CD4-positive, alpha-beta T cell (primary cell): ENCODE measurements at regions not wholly inside any gene's neighbourhood (a gene's known extent, or its start where the extent isn't known, plus 50 kb on each side); places are given as distances from the start of the nearest gene placed in this dataset.

Experiments used
- ATAC-seq: fragments of 200-7000 bp; cut with Tn5 transposase; one replicate; pipeline ENCODE4 v1.10.0; 2022; ENCODE audit warnings: mild to moderate bottlenecking; ENCODE audit not compliant: poor library complexity
- CTCF ChIA-PET: fragments of 350-600 bp; sonication (Branson Sonifier 250); formaldehyde crosslinking; loops from one replicate; lab custom pipeline; 2021; ENCODE audit warnings: antibody characterized with exemption, inconsistent platforms; lab: Charles Lee
- POLR2A ChIA-PET: fragments of 350-600 bp; sonication (Branson Sonifier 250); formaldehyde crosslinking; loops from one replicate; lab custom pipeline; 2021; ENCODE audit warnings: antibody characterized with exemption, inconsistent platforms; lab: Charles Lee
- DNase-seq, 14 experiments: peaks; one replicate each; pipeline ENCODE4 v3.0.0-alpha.2; 2013 to 2020; ENCODE audit warnings: mixed read lengths in 2 of 14
- H3K27ac ChIP-seq, 2 donors: one replicate each; pipeline versions ENCODE4 v1.5.1 to v1.7.0; 2013; ENCODE audit warnings: low read length in 2 of 2, low read depth in 1 of 2, mild to moderate bottlenecking in 1 of 2
- H3K27me3 ChIP-seq, 2 experiments: 1 replicate in 1 of 2; 2 replicates in 1 of 2; pipeline versions ENCODE4 v1.6.1 to v1.7.0; 2013; ENCODE audit warnings: low read length in 2 of 2, control low read depth in 1 of 2, mild to moderate bottlenecking in 1 of 2, moderate library complexity in 1 of 2; ENCODE audit not compliant: insufficient read depth in 2 of 2, control insufficient read depth in 1 of 2
- H3K36me3 ChIP-seq: one replicate; pipeline ENCODE4 v1.6.1; 2013; ENCODE audit warnings: low read length, control low read depth; ENCODE audit not compliant: insufficient read depth
- H3K4me1 ChIP-seq: one replicate; pipeline ENCODE4 v1.6.1; 2013; ENCODE audit warnings: low read length, control low read depth; ENCODE audit not compliant: insufficient read depth
- H3K4me3 ChIP-seq: one replicate; pipeline ENCODE4 v1.5.1; 2013; ENCODE audit warnings: mild to moderate bottlenecking, low read length, moderate library complexity
- H3K9me3 ChIP-seq, 2 experiments: 1 replicate in 1 of 2; 2 replicates in 1 of 2; pipeline versions ENCODE4 v1.6.1 to v1.7.0; 2013; ENCODE audit warnings: low read length in 2 of 2, mild to moderate bottlenecking in 2 of 2, control low read depth in 1 of 2, moderate library complexity in 1 of 2; ENCODE audit not compliant: control insufficient read depth in 1 of 2, insufficient read depth in 1 of 2
- H3K27ac Mint-ChIP-seq: one replicate; pipeline ENCODE4 v1.8.0; 2020; ENCODE audit warnings: mixed read lengths
- H3K27me3 Mint-ChIP-seq: one replicate; pipeline ENCODE4 v1.8.0; 2021; ENCODE audit warnings: mixed read lengths
- H3K36me3 Mint-ChIP-seq: one replicate; pipeline ENCODE4 v1.8.0; 2021; ENCODE audit warnings: low read depth, mixed read lengths
- H3K4me1 Mint-ChIP-seq: one replicate; pipeline ENCODE4 v1.8.0; 2021; ENCODE audit warnings: low read depth, mixed read lengths
- H3K4me3 Mint-ChIP-seq: one replicate; pipeline ENCODE4 v1.8.0; 2020; ENCODE audit warnings: mild to moderate bottlenecking, mixed read lengths
- H3K9me3 Mint-ChIP-seq: one replicate; pipeline ENCODE4 v1.8.0; 2020; ENCODE audit warnings: mixed read lengths
- CTCF ChIP-seq: fragments of 200-600 bp; IDR thresholded peaks from one replicate; pipeline ENCODE4 v1.8.0; 2022; ENCODE audit warnings: antibody characterized with exemption, mild to moderate bottlenecking
- intact Hi-C, 2 experiments: fragments of 100-400 bp; cut with DNase I in 1 of 2; cut with micrococcal nuclease in 1 of 2; formaldehyde crosslinking; loops; one replicate each; pipeline versions ENCODE4 v1.15.1 to v1.9.0; 2023 to 2025; cut with DNase I, micrococcal nuclease

- peaks cover 51% of the 10 kb centered on the region for H3K27me3 Mint-ChIP-seq
- Histone ChIP-seq H3K4me3 (no peak overlapping the region), H3K36me3 (no peaks in the 10 kb centered on the region), H3K27ac (no peak overlapping the region), H3K4me1 (no peaks in the 10 kb centered on the region), H3K9me3 (no peaks in the 10 kb centered on the region), H3K27me3 (peaks cover 3 to 14% of the 10 kb centered on the region in 2 experiments)
- no peaks in the 10 kb centered on the region for H3K4me1 Mint-ChIP-seq
- intact Hi-C loops = no loop called here
- TF ChIP-seq CTCF = no peak
- no peak overlapping the region for H3K4me3 Mint-ChIP-seq
- no peaks in the 10 kb centered on the region for H3K36me3 Mint-ChIP-seq
- ChIA-PET CTCF (no interaction called here), POLR2A (no interaction called here)
- ATAC-seq = no peak
- no peaks in the 10 kb centered on the region for H3K9me3 Mint-ChIP-seq
- no peak for DNase-seq
- no peak overlapping the region for H3K27ac Mint-ChIP-seq
These were observed 71.4 kb downstream of the TLR4 start for GRCh38 chr9:117775591-117775990.

DNA sequence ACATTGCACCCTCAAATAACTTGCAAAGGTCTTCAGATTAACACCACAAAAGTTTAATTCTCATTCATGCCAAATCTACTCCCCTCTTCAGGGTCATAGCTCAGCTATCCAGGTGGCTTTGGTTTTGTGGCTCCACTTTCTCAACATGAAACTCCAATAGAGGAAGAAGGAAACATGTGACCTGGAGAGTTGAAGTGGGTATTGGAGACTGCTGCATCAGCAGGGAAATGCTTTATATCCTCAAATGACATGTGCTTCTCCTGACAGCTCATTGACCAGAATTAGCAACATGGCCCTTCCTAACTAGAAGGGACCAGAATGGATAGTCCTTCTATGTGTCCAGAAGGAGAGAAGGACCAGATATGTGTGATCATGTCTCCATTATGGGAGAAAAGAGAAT is 73.6 kb downstream of the TLR4 start:
- CTCF ChIA-PET = no interaction called here
- Histone ChIP-seq H3K4me1 (no peaks in the 10 kb centered on the region), H3K36me3 (no peaks in the 10 kb centered on the region), H3K4me3 (no peak overlapping the region), H3K27ac (no peak overlapping the region), H3K9me3 (no peaks in the 10 kb centered on the region), H3K27me3 (peaks cover 3 to 6% of the 10 kb centered on the region in 2 experiments)
- H3K4me3 Mint-ChIP-seq = no peak overlapping the region
- peaks cover 4% of the 10 kb centered on the region for H3K4me1 Mint-ChIP-seq
- H3K27me3 Mint-ChIP-seq = peaks cover 35% of the 10 kb centered on the region
- POLR2A ChIA-PET = no interaction called here
- H3K9me3 Mint-ChIP-seq = no peaks in the 10 kb centered on the region
- peak in 2 of 14 experiments; percentile 14 to 23 for DNase-seq
- no peaks in the 10 kb centered on the region for H3K36me3 Mint-ChIP-seq
- intact Hi-C loops = no loop called here
- no peak overlapping the region for H3K27ac Mint-ChIP-seq
- TF ChIP-seq CTCF = no peak
- ATAC-seq = no peak

DNA sequence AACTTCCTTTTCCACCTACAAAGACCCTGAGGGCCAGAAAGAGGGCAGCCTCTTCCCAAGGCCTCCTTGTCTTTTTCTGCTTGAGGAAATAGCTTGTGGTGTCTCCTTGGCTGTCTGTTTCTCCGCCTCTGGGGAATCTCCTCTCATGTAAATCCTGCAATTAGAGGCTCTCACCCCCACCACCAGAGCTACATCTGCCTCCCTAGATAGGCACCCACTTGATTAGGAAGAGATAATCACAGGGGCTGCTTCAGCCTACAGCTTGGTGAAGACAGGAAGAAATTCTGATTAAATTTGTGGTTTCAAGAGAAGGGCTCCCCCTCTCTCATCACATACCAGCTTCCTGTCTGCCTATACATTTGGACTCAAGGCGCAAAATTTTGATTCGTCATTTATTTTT is 75.6 kb downstream of the TLR4 start:
- Histone ChIP-seq H3K27ac (no peak overlapping the region), H3K27me3 (no peaks in the 10 kb centered on the region), H3K4me1 (peaks cover 8% of the 10 kb centered on the region), H3K9me3 (no peaks in the 10 kb centered on the region), H3K36me3 (no peaks in the 10 kb centered on the region), H3K4me3 (no peak overlapping the region)
- no peak for ATAC-seq
- ChIA-PET CTCF (no interaction called here), POLR2A (no interaction called here)
- Mint-ChIP-seq H3K36me3 (no peaks in the 10 kb centered on the region), H3K4me3 (no peak overlapping the region), H3K4me1 (peaks cover 4% of the 10 kb centered on the region), H3K27ac (no peak overlapping the region), H3K27me3 (peaks cover 24% of the 10 kb centered on the region), H3K9me3 (no peaks in the 10 kb centered on the region)
- TF ChIP-seq CTCF = no peak
- intact Hi-C loops = no loop called here
- DNase-seq = no peak
